ENCODE measurements at regions not wholly inside any gene's neighbourhood (a gene's known extent, or its start where the extent isn't known, plus 50 kb on each side); places are given as distances from the start of the nearest gene placed in this dataset.
"Not testable (repeated sequence)": the region's sequence is repeated elsewhere in the genome, so short reads cannot be mapped to it uniquely, and the experiment has no call there.

- DNase-seq (ENCODE audit: low read depth in 2 of 2): not testable (repeated sequence)
Measured at GRCh38 chr16:58992755-58993154, 258.6 kb upstream of the GOT2 start.

- not testable (repeated sequence) for DNase-seq (ENCODE audit: low read depth in 2 of 2)
Measured at GRCh38 chr16:58983181-58983965, 249.3 kb upstream of the GOT2 start.

GRCh38 chr16:58970775-58971174 is 236.7 kb upstream of the GOT2 start:
- no peak for DNase-seq (ENCODE audit: low read depth in 2 of 2)

- DNase-seq (ENCODE audit: low read depth in 2 of 2): no peak
Measured at GRCh38 chr16:58963479-58963878, 229.4 kb upstream of the GOT2 start.

GRCh38 chr16:58962811-58963210 is 228.7 kb upstream of the GOT2 start:
- no peak for DNase-seq (ENCODE audit: low read depth in 2 of 2)

GRCh38 chr16:58960484-58960883 is 226.4 kb upstream of the GOT2 start:
- no peak for DNase-seq (ENCODE audit: low read depth in 2 of 2)

GRCh38 chr16:58960034-58960433 is 225.9 kb upstream of the GOT2 start:
- DNase-seq (ENCODE audit: low read depth in 2 of 2): no peak

- DNase-seq (ENCODE audit: low read depth in 2 of 2): no peak
Measured at GRCh38 chr16:58958749-58959148, 224.6 kb upstream of the GOT2 start.

- no peak for DNase-seq (ENCODE audit: low read depth in 2 of 2)
Measured at GRCh38 chr16:58948244-58948643, 214.1 kb upstream of the GOT2 start.

- DNase-seq (ENCODE audit: low read depth in 2 of 2): no peak
Measured at GRCh38 chr16:58940609-58941008, 206.5 kb upstream of the GOT2 start.

GRCh38 chr16:58938811-58939210 is 204.7 kb upstream of the GOT2 start:
- DNase-seq (ENCODE audit: low read depth in 2 of 2): no peak

GRCh38 chr16:58937661-58938060 is 203.5 kb upstream of the GOT2 start:
- no peak for DNase-seq (ENCODE audit: low read depth in 2 of 2)

- no peak for DNase-seq (ENCODE audit: low read depth in 2 of 2)
Measured at GRCh38 chr16:58933186-58933585, 199.1 kb upstream of the GOT2 start.

- no peak for DNase-seq (ENCODE audit: low read depth in 2 of 2)
Measured at GRCh38 chr16:58931436-58931835, 197.3 kb upstream of the GOT2 start.

GRCh38 chr16:58923094-58923493 is 189.0 kb upstream of the GOT2 start:
- no peak for DNase-seq (ENCODE audit: low read depth in 2 of 2)

GRCh38 chr16:58913456-58913855 is 179.3 kb upstream of the GOT2 start:
- DNase-seq (ENCODE audit: low read depth in 2 of 2): no peak

GRCh38 chr16:58912571-58912970 is 178.5 kb upstream of the GOT2 start:
- DNase-seq (ENCODE audit: low read depth in 2 of 2): no peak

- DNase-seq (ENCODE audit: low read depth in 2 of 2): no peak
Measured at GRCh38 chr16:58906981-58907715, 173.0 kb upstream of the GOT2 start.

- DNase-seq (ENCODE audit: low read depth in 2 of 2): no peak
Measured at GRCh38 chr16:58904291-58904690, 170.2 kb upstream of the GOT2 start.

- no peak for DNase-seq (ENCODE audit: low read depth in 2 of 2)
Measured at GRCh38 chr16:58889516-58889915, 155.4 kb upstream of the GOT2 start.

- DNase-seq (ENCODE audit: low read depth in 2 of 2): no peak
Measured at GRCh38 chr16:58885528-58886170, 151.5 kb upstream of the GOT2 start.

- no peak for DNase-seq (ENCODE audit: low read depth in 2 of 2)
Measured at GRCh38 chr16:58884141-58884540, 150.0 kb upstream of the GOT2 start.

- DNase-seq (ENCODE audit: low read depth in 2 of 2): no peak
Measured at GRCh38 chr16:58883131-58883530, 149.0 kb upstream of the GOT2 start.

All from stimulated activated CD4-positive, alpha-beta T cell treated with anti-CD3 and anti-CD28 coated beads, Interleukin-1b, Interleukin-23, amount 100 ng/mL, for 1 hour (primary cell).